HepG2 (cell line): ENCODE measurements at regions not wholly inside any gene's neighbourhood (a gene's known extent, or its start where the extent isn't known, plus 50 kb on each side); places are given as distances from the start of the nearest gene placed in this dataset.

Experiments used
- ATAC-seq: fragments of 200-7000 bp; cut with Tn5 transposase; 3 replicates; pipeline ENCODE4 v1.9.1; 2020; ENCODE audit warnings: mild to moderate bottlenecking, moderate library complexity
- BruUV-seq: library from RNA; stranded (reverse); fragments of 400-500 nt; replicated peaks from 2 replicates; lab custom pipeline; 2021; lab: Mats Ljungman, UMichigan
- CTCF ChIA-PET: fragments of 300-600 bp; formaldehyde crosslinking; extraction: SDS; loops from one replicate; lab custom pipeline; 2021; ENCODE audit warnings: low total read pairs, inconsistent platforms, low intra/inter-chr PET ratio; lab: Yijun Ruan, JAX
- POLR2A ChIA-PET: fragments of 350-600 bp; sonication (Branson Sonifier 250); formaldehyde crosslinking; loops from one replicate; lab custom pipeline; 2020; ENCODE audit warnings: antibody characterized with exemption, inconsistent platforms; lab: Yijun Ruan, JAX
- DNase-seq: peaks from one replicate; pipeline ENCODE4 v3.0.0-alpha.2; 2015; ENCODE audit warnings: low spot score
- FAIRE-seq: peaks from 3 replicates; lab custom pipeline; 2011; peaks lifted over from hg19 to GRCh38; lab: Jason Lieb, UNC
- H2AFZ ChIP-seq: one replicate; pipeline ENCODE4 v1.6.1; 2011; ENCODE audit warnings: low read length, inconsistent platforms
- H3K27ac ChIP-seq: fragments of 300-600 bp; 3 replicates; pipeline ENCODE4 v1.8.0; 2011; ENCODE audit warnings: mixed run types, mild to moderate bottlenecking, mixed read lengths, low read length, inconsistent platforms; ENCODE audit not compliant: insufficient read depth; ENCODE audit errors: extremely low read length
- H3K27me3 ChIP-seq, 2 experiments: fragments of 200-600 bp in 1 of 2; 2 replicates in 1 of 2; 3 replicates in 1 of 2; pipeline versions ENCODE4 v1.6.0 to v1.8.0; 2011; ENCODE audit warnings: low read length in 2 of 2, mild to moderate bottlenecking in 2 of 2, moderate library complexity in 2 of 2, inconsistent platforms in 1 of 2; ENCODE audit not compliant: insufficient read depth in 2 of 2, control insufficient read depth in 1 of 2
- H3K36me3 ChIP-seq, 2 experiments: fragments of 200-600 bp in 1 of 2; replicated peaks in 1 of 2; 2 replicates in 1 of 2; 3 replicates in 1 of 2; pipeline versions ENCODE4 v1.5.1 to v1.8.0; 2011; ENCODE audit warnings: low read length in 2 of 2, inconsistent platforms in 1 of 2; ENCODE audit not compliant: insufficient read depth in 2 of 2, control insufficient read depth in 1 of 2
- H3K4me1 ChIP-seq: 2 replicates; pipeline ENCODE4 v1.5.1; 2012; ENCODE audit warnings: low read length, inconsistent platforms; ENCODE audit not compliant: insufficient read depth
- H3K4me2 ChIP-seq: 2 replicates; pipeline ENCODE4 v1.6.0; 2011; ENCODE audit warnings: low read depth, low read length, inconsistent platforms
- H3K4me3 ChIP-seq, 3 experiments: fragments of 200-600 bp in 1 of 3; sonication (generic), shearing (Covaris generic) in 1 of 3; replicated peaks in 1 of 3; 2 replicates each; pipeline ENCODE4 v1.5.1; 2011 to 2016; ENCODE audit warnings: low read length in 3 of 3, inconsistent platforms in 2 of 3, low read depth in 2 of 3, mild to moderate bottlenecking in 2 of 3, control low read depth in 1 of 3, mixed read lengths in 1 of 3; ENCODE audit not compliant: insufficient read depth in 1 of 3
- H3K79me2 ChIP-seq: one replicate; pipeline ENCODE4 v1.6.1; 2011; ENCODE audit warnings: low read length, inconsistent platforms; ENCODE audit not compliant: insufficient read depth
- H3K9ac ChIP-seq: 2 replicates; pipeline ENCODE4 v1.6.0; 2011; ENCODE audit warnings: mild to moderate bottlenecking, low read depth, low read length, inconsistent platforms; ENCODE audit not compliant: insufficient read depth
- H3K9me3 ChIP-seq: 2 replicates; pipeline ENCODE4 v1.5.1; 2012; ENCODE audit warnings: mild to moderate bottlenecking, low read length
- H4K20me1 ChIP-seq: 2 replicates; pipeline ENCODE4 v1.6.0; 2011; ENCODE audit warnings: inconsistent platforms, mild to moderate bottlenecking, low read length, moderate library complexity; ENCODE audit not compliant: insufficient read depth
- FOSL2 ChIP-seq: sonication (generic); formaldehyde crosslinking; IDR thresholded peaks from 2 replicates; pipeline ENCODE4 v1.4.0; 2020; ENCODE audit warnings: missing genetic modification reagents
- JARID2 ChIP-seq: sonication (generic); formaldehyde crosslinking; IDR thresholded peaks from 2 replicates; pipeline ENCODE4 v1.8.1; 2023; ENCODE audit warnings: missing genetic modification reagents, inconsistent platforms; ENCODE audit not compliant: insufficient replicate concordance
- NCOR1 ChIP-seq: fragments of 200-600 bp; sonication (generic); IDR thresholded peaks from 2 replicates; pipeline ENCODE4 v1.7.0; 2017; ENCODE audit warnings: antibody characterized with exemption, low read length, borderline replicate concordance
- POLR2AphosphoS2 ChIP-seq: IDR thresholded peaks from 2 replicates; pipeline ENCODE4 v1.6.1; 2011; ENCODE audit warnings: low read depth, low read length, improper control_type of control experiment
- SSRP1 ChIP-seq: IDR thresholded peaks from 2 replicates; pipeline ENCODE4 v1.6.1; 2016; ENCODE audit warnings: control low read depth
- TMF1 ChIP-seq: sonication (generic); formaldehyde crosslinking; IDR thresholded peaks from 2 replicates; pipeline ENCODE4 v1.8.1; 2022; ENCODE audit warnings: low read depth, missing genetic modification reagents
- ZFP37 ChIP-seq: sonication (generic); formaldehyde crosslinking; IDR thresholded peaks from 2 replicates; pipeline ENCODE4 v1.4.0; 2020; ENCODE audit warnings: missing genetic modification reagents, borderline replicate concordance
- ZNF720 ChIP-seq: sonication (generic); formaldehyde crosslinking; IDR thresholded peaks from 2 replicates; pipeline ENCODE4 v1.4.0; 2020; ENCODE audit warnings: missing genetic modification reagents
- WGBS: methylation state at CpG from one replicate; pipeline ENCODE4 v1.1.6; 2017; ENCODE audit warnings: low lambda C conversion rate; 5-methylcytosine and 5-hydroxymethylcytosine counted together
- in situ Hi-C: cut with HindIII; loops from 2 replicates; pipeline ENCODE4 v1.10.0; 2017; ENCODE audit warnings: low pct_unique_long_range_greater_than_20kb; ENCODE audit not compliant: extremely low pct_ligation_motif_present
- intact Hi-C: fragments of 100-400 bp; cut with micrococcal nuclease; formaldehyde crosslinking; loops from one replicate; pipeline ENCODE4 v1.10.0; 2022; ENCODE audit not compliant: unreplicated experiment
- TF ChIP-seq, protein P1 (sequence below): sonication (generic); formaldehyde crosslinking; IDR thresholded peaks from 2 replicates; pipeline ENCODE4 v1.4.0; 2020; ENCODE audit warnings: low read depth, mild to moderate bottlenecking, missing genetic modification reagents
- TF ChIP-seq, protein P2 (sequence below): sonication (generic); formaldehyde crosslinking; IDR thresholded peaks from 2 replicates; pipeline ENCODE4 v1.8.0; 2022; ENCODE audit warnings: missing genetic modification reagents, mild to moderate bottlenecking, borderline replicate concordance
- TF ChIP-seq, protein P3 (sequence below): sonication (generic); formaldehyde crosslinking; IDR thresholded peaks from 2 replicates; pipeline ENCODE4 v1.4.0; 2020; ENCODE audit warnings: mild to moderate bottlenecking, missing genetic modification reagents, borderline replicate concordance

DNA sequence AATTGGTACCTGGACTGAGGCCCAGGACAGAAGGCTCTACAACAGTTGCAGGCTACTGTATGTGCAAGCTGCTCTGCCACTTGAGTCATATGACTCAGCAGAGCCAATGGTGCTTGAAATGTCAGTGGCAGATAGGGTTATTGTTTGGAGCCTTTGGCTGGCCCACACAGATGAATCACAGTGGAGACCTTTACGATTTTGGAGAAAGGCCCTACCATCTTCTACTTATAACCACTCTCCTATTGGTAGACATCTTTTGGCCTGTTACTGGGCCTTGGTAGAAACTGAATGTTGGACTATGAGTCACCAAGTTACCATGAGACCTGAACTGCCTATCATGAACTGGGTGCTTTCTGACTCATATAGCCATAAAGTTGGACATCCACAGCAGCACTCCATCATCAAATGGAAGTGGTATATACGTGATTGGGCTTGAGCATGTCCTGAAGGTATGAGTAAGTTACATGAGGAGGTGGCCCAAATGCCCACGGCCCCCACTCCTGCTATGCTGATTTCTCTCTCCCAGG lies 88.9 kb upstream of the NRXN1 start (continued):
- TF ChIP-seq ZFP37, result no peak
- TF ChIP-seq, all 625 proteins: peak for 0

DNA sequence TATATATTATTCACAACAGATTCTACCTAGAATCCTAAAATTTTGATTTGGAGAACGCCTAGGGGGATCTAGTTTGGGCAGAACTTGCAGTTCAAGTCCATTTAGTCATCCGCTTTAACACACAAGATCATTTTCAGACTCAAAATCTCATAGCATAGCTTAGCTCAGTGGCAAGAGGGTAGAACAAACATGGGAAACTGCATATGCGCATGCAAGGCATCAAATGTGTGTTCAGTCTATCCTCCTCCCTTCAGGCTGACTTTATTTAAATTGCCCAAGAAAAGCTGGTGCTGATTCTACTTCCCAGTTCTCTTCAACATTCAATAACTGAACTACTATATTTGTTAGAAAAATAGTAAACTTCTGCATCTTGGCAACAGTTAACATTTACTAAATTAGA lies 79.6 kb upstream of the NRXN1 start:
- no peaks in the 10 kb centered on the region for H3K27me3 ChIP-seq
- ATAC-seq, result no peak
- intact Hi-C loops (no loop called here), in situ Hi-C loops (no loop called here)
- no peaks in the 10 kb centered on the region for H3K4me1 ChIP-seq
- peaks cover 15% of the 10 kb centered on the region for H3K9me3 ChIP-seq
- POLR2A ChIA-PET, result no interaction called here
- DNase-seq, result no peak
- CTCF ChIA-PET, result no interaction called here
- H4K20me1 ChIP-seq, result no peaks in the 10 kb centered on the region
- no peak for FAIRE-seq
- no peak overlapping the region for H2AFZ ChIP-seq
- WGBS, result 15% methylated on average over 3 of the region's 3 CpGs
- no peaks in the 10 kb centered on the region for H3K36me3 ChIP-seq
- no peak overlapping the region for H3K27ac ChIP-seq
- BruUV-seq, result no TSS peak
- H3K4me2 ChIP-seq, result no peak overlapping the region
- H3K79me2 ChIP-seq, result no peaks in the 10 kb centered on the region
- H3K4me3 ChIP-seq, result no peak overlapping the region
- TF ChIP-seq, protein P1, sequence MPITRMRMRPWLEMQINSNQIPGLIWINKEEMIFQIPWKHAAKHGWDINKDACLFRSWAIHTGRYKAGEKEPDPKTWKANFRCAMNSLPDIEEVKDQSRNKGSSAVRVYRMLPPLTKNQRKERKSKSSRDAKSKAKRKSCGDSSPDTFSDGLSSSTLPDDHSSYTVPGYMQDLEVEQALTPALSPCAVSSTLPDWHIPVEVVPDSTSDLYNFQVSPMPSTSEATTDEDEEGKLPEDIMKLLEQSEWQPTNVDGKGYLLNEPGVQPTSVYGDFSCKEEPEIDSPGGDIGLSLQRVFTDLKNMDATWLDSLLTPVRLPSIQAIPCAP (CRISPR knock-in tag), result no peak
- TF ChIP-seq POLR2AphosphoS2 (no peak), FOSL2 (CRISPR knock-in tag) (no peak), NCOR1 (no peak), JARID2 (CRISPR knock-in tag) (no peak), TMF1 (no peak), SSRP1 (no peak), ZNF720 (CRISPR knock-in tag) (no peak)
- TF ChIP-seq, protein P2, sequence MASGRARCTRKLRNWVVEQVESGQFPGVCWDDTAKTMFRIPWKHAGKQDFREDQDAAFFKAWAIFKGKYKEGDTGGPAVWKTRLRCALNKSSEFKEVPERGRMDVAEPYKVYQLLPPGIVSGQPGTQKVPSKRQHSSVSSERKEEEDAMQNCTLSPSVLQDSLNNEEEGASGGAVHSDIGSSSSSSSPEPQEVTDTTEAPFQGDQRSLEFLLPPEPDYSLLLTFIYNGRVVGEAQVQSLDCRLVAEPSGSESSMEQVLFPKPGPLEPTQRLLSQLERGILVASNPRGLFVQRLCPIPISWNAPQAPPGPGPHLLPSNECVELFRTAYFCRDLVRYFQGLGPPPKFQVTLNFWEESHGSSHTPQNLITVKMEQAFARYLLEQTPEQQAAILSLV, result no peak
- TF ChIP-seq, protein P3, sequence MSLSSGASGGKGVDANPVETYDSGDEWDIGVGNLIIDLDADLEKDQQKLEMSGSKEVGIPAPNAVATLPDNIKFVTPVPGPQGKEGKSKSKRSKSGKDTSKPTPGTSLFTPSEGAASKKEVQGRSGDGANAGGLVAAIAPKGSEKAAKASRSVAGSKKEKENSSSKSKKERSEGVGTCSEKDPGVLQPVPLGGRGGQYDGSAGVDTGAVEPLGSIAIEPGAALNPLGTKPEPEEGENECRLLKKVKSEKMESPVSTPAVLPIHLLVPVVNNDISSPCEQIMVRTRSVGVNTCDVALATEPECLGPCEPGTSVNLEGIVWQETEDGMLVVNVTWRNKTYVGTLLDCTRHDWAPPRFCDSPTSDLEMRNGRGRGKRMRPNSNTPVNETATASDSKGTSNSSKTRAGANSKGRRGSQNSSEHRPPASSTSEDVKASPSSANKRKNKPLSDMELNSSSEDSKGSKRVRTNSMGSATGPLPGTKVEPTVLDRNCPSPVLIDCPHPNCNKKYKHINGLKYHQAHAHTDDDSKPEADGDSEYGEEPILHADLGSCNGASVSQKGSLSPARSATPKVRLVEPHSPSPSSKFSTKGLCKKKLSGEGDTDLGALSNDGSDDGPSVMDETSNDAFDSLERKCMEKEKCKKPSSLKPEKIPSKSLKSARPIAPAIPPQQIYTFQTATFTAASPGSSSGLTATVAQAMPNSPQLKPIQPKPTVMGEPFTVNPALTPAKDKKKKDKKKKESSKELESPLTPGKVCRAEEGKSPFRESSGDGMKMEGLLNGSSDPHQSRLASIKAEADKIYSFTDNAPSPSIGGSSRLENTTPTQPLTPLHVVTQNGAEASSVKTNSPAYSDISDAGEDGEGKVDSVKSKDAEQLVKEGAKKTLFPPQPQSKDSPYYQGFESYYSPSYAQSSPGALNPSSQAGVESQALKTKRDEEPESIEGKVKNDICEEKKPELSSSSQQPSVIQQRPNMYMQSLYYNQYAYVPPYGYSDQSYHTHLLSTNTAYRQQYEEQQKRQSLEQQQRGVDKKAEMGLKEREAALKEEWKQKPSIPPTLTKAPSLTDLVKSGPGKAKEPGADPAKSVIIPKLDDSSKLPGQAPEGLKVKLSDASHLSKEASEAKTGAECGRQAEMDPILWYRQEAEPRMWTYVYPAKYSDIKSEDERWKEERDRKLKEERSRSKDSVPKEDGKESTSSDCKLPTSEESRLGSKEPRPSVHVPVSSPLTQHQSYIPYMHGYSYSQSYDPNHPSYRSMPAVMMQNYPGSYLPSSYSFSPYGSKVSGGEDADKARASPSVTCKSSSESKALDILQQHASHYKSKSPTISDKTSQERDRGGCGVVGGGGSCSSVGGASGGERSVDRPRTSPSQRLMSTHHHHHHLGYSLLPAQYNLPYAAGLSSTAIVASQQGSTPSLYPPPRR (CRISPR knock-in tag), result no peak
- TF ChIP-seq, all 625 proteins: peak for 0
- no peak overlapping the region for H3K9ac ChIP-seq
